WERI-Rb-1 (cell line): ENCODE measurements at regions not wholly inside any gene's neighbourhood (a gene's known extent, or its start where the extent isn't known, plus 50 kb on each side); places are given as distances from the start of the nearest gene placed in this dataset.

Experiments
- DNase-seq: peaks from one replicate; pipeline ENCODE4 v3.0.0-alpha.2; 2020
- H3K27ac ChIP-seq: fragments of 250-450 bp; sonication (Bioruptor Pico); 2 replicates; pipeline ENCODE4 v1.5.1; 2020; ENCODE audit warnings: mild to moderate bottlenecking, moderate library complexity
- H3K27me3 ChIP-seq: fragments of 250-450 bp; sonication (Bioruptor Pico); 2 replicates; pipeline ENCODE4 v1.5.1; 2021; ENCODE audit warnings: mild to moderate bottlenecking, low read depth, moderate library complexity; ENCODE audit not compliant: insufficient read depth, severe bottlenecking
- H3K36me3 ChIP-seq: fragments of 250-450 bp; sonication (Bioruptor Pico); 2 replicates; pipeline ENCODE4 v1.5.1; 2020; ENCODE audit warnings: mild to moderate bottlenecking, moderate library complexity
- H3K4me3 ChIP-seq: 2 replicates; pipeline ENCODE4 v1.5.1; 2011; ENCODE audit warnings: low read depth, mild to moderate bottlenecking, control low read depth, low read length
- H3K9me3 ChIP-seq: fragments of 250-450 bp; sonication (Bioruptor Pico); 2 replicates; pipeline ENCODE4 v1.5.1; 2021; ENCODE audit warnings: mild to moderate bottlenecking, moderate library complexity; ENCODE audit not compliant: severe bottlenecking
- CTCF ChIP-seq: IDR thresholded peaks from 2 replicates; pipeline ENCODE4 v1.5.1; 2011; ENCODE audit warnings: low read depth, mild to moderate bottlenecking, control low read depth, inconsistent platforms, low read length

GRCh38 chr22:46060292-46061123, 83.5 kb upstream of the WNT7B start:
- no peak for DNase-seq
- H3K4me3 ChIP-seq: no peak overlapping the region
- no peaks in the 10 kb centered on the region for H3K27me3 ChIP-seq
- no peak for TF ChIP-seq CTCF
- no peak overlapping the region for H3K27ac ChIP-seq
- no peaks in the 10 kb centered on the region for H3K9me3 ChIP-seq
- H3K36me3 ChIP-seq: no peaks in the 10 kb centered on the region

- H3K27me3 ChIP-seq: no peaks in the 10 kb centered on the region
- H3K9me3 ChIP-seq: no peaks in the 10 kb centered on the region
- no peak for TF ChIP-seq CTCF
- H3K4me3 ChIP-seq: no peak overlapping the region
- DNase-seq: no peak
- H3K36me3 ChIP-seq: no peaks in the 10 kb centered on the region
- H3K27ac ChIP-seq: no peak overlapping the region
Observed at GRCh38 chr22:46061124-46061500, 84.2 kb upstream of the WNT7B start.

- no peaks in the 10 kb centered on the region for H3K36me3 ChIP-seq
- H3K27me3 ChIP-seq: no peaks in the 10 kb centered on the region
- H3K27ac ChIP-seq: no peak overlapping the region
- H3K9me3 ChIP-seq: no peaks in the 10 kb centered on the region
- DNase-seq: no peak
- no peak overlapping the region for H3K4me3 ChIP-seq
- TF ChIP-seq CTCF: no peak
Observed at GRCh38 chr22:46061501-46062231, 84.7 kb upstream of the WNT7B start.

GRCh38 chr22:46062232-46062615, 85.3 kb upstream of the WNT7B start:
- Histone ChIP-seq H3K4me3 (no peak overlapping the region), H3K27ac (no peak overlapping the region), H3K36me3 (no peaks in the 10 kb centered on the region), H3K9me3 (no peaks in the 10 kb centered on the region), H3K27me3 (no peaks in the 10 kb centered on the region)
- no peak for TF ChIP-seq CTCF
- no peak for DNase-seq

GRCh38 chr22:46062971-46063631, 86.1 kb upstream of the WNT7B start:
- Histone ChIP-seq H3K36me3 (no peaks in the 10 kb centered on the region), H3K27ac (no peak overlapping the region), H3K27me3 (no peaks in the 10 kb centered on the region), H3K9me3 (no peaks in the 10 kb centered on the region), H3K4me3 (no peak overlapping the region)
- no peak for DNase-seq
- no peak for TF ChIP-seq CTCF
